ENCODE measurements at regions not wholly inside any gene's neighbourhood (a gene's known extent, or its start where the extent isn't known, plus 50 kb on each side); places are given as distances from the start of the nearest gene placed in this dataset.

- H3K4me3 ChIP-seq (ENCODE audit: low read depth, low read length): no peak overlapping the region
- no peak for DNase-seq (ENCODE audit: low read depth)
- TF ChIP-seq CTCF (IDR thresholded peaks at IDR 0.05; ENCODE audit: insufficient read depth, low read depth, low read length, missing control alignments): no peak
Measured at GRCh38 chr4:162401021-162401420, 237.2 kb upstream of the FSTL5 start.

- peak; percentile 55 for DNase-seq (ENCODE audit: low read depth)
- H3K4me3 ChIP-seq (ENCODE audit: low read depth, low read length): no peak overlapping the region
- TF ChIP-seq CTCF (IDR thresholded peaks at IDR 0.05; ENCODE audit: insufficient read depth, low read depth, low read length, missing control alignments): no peak
Measured at GRCh38 chr4:162392946-162393345, 229.1 kb upstream of the FSTL5 start.

GRCh38 chr4:162366146-162366545 is 202.3 kb upstream of the FSTL5 start:
- TF ChIP-seq CTCF (IDR thresholded peaks at IDR 0.05; ENCODE audit: insufficient read depth, low read depth, low read length, missing control alignments): no peak
- no peak for DNase-seq (ENCODE audit: low read depth)
- H3K4me3 ChIP-seq (ENCODE audit: low read depth, low read length): no peak overlapping the region

- no peak overlapping the region for H3K4me3 ChIP-seq (ENCODE audit: low read depth, low read length)
- TF ChIP-seq CTCF (IDR thresholded peaks at IDR 0.05; ENCODE audit: insufficient read depth, low read depth, low read length, missing control alignments): no peak
- DNase-seq (ENCODE audit: low read depth): no peak
Measured at GRCh38 chr4:162364651-162365050, 200.9 kb upstream of the FSTL5 start.

GRCh38 chr4:162360369-162361149 is 196.8 kb upstream of the FSTL5 start:
- H3K4me3 ChIP-seq (ENCODE audit: low read depth, low read length): no peak overlapping the region
- TF ChIP-seq CTCF (IDR thresholded peaks at IDR 0.05; ENCODE audit: insufficient read depth, low read depth, low read length, missing control alignments): no peak
- DNase-seq (ENCODE audit: low read depth): no peak

GRCh38 chr4:162356181-162356580 is 192.4 kb upstream of the FSTL5 start:
- no peak for TF ChIP-seq CTCF (IDR thresholded peaks at IDR 0.05; ENCODE audit: insufficient read depth, low read depth, low read length, missing control alignments)
- H3K4me3 ChIP-seq (ENCODE audit: low read depth, low read length): no peak overlapping the region
- DNase-seq (ENCODE audit: low read depth): no peak

- DNase-seq (ENCODE audit: low read depth): no peak
- no peak overlapping the region for H3K4me3 ChIP-seq (ENCODE audit: low read depth, low read length)
- no peak for TF ChIP-seq CTCF (IDR thresholded peaks at IDR 0.05; ENCODE audit: insufficient read depth, low read depth, low read length, missing control alignments)
Measured at GRCh38 chr4:162352580-162353107, 188.8 kb upstream of the FSTL5 start.

Data from GM12865 (cell line).